ENCODE measurements at regions not wholly inside any gene's neighbourhood (a gene's known extent, or its start where the extent isn't known, plus 50 kb on each side); places are given as distances from the start of the nearest gene placed in this dataset.

- Histone ChIP-seq H3K9ac (ENCODE audit: low read depth, low read length) (no peak overlapping the region), H3K18ac (ENCODE audit: low read depth, low read length) (no peak overlapping the region), H4K5ac (ENCODE audit: low read depth, low read length) (no peak overlapping the region), H3K27ac (ENCODE audit: insufficient read depth, low read length) (no peak overlapping the region), H3K4ac (ENCODE audit: low read depth, low read length) (no peak overlapping the region), H3K4me3 (ENCODE audit: insufficient read depth, low read depth, low read length) (no peak overlapping the region), H3K79me1 (ENCODE audit: low read depth in 1 of 2, low read length in 2 of 2) (no peaks in the 10 kb centered on the region), H2BK120ac (ENCODE audit: low read depth, low read length) (no peak overlapping the region), H2BK5ac (ENCODE audit: low read depth, low read length, poor library complexity, severe bottlenecking) (no peak overlapping the region), H4K20me1 (ENCODE audit: insufficient read depth, low read length) (no peaks in the 10 kb centered on the region), H3K9me3 (ENCODE audit: control insufficient read depth, insufficient read depth, low read length) (no peaks in the 10 kb centered on the region), H3K4me2 (ENCODE audit: low read depth, low read length) (no peak overlapping the region), H4K91ac (ENCODE audit: insufficient read depth, low read depth, low read length) (no peak overlapping the region), H3K14ac (replicated peaks; ENCODE audit: low read depth, low read length) (no peak overlapping the region), H2BK20ac (ENCODE audit: low read depth, low read length) (no peak overlapping the region), H3K9me1 (ENCODE audit: insufficient read depth, low read length) (no peaks in the 10 kb centered on the region; the same call in 1 of the 2 replicates), H3K36me3 (ENCODE audit: control insufficient read depth, insufficient read depth, low read length) (no peaks in the 10 kb centered on the region), H2BK15ac (ENCODE audit: low read depth, low read length) (no peak overlapping the region), H4K8ac (ENCODE audit: low read depth in 2 of 2, low read length in 2 of 2) (no peak overlapping the region), H2AK9ac (replicated peaks; ENCODE audit: low read depth, low read length, poor library complexity) (no peak overlapping the region), H3K56ac (ENCODE audit: extremely low read depth, insufficient read depth, low read length) (no peak overlapping the region), H2AK5ac (ENCODE audit: low read depth, low read length) (no peak overlapping the region), H3K4me1 (ENCODE audit: control insufficient read depth, insufficient read depth, low read length) (peaks cover 8% of the 10 kb centered on the region), H2AFZ (replicated peaks; ENCODE audit: low read length, poor library complexity) (no peak overlapping the region), H3K23ac (ENCODE audit: low read depth, low read length) (no peak overlapping the region), H3K27me3 (ENCODE audit: control insufficient read depth, insufficient read depth, low read length) (no peaks in the 10 kb centered on the region)
- no CpG with 5 or more reads among the region's 4 CpGs for WGBS, 2 experiments (ENCODE audit: extremely low coverage in 2 of 2, insufficient read length in 1 of 2)
- DNase-seq (no peak), ATAC-seq (ENCODE audit: low read depth) (no peak)
- no peak for TF ChIP-seq CTCF (conservative IDR thresholded peaks at IDR 0.05; ENCODE audit: low read depth, low read length)
- in situ Hi-C loops (cut with MboI; ENCODE audit: low sequenced_read_pairs), result no loop called here
- no TSS peak for BruUV-seq (replicated peaks)
- POLR2A ChIA-PET (ENCODE audit: unreplicated experiment), result no interaction called here
- CTCF ChIA-PET, result interaction anchor here (1.3 kb wide), 1 partner anchor 12 kb away, joined by 4 read pairs; no protein-coding TSS in a partner anchor
- intact Hi-C loops (cut with micrococcal nuclease), result no loop called here
- dilution Hi-C loops (cut with HindIII; ENCODE audit: low sequenced_read_pairs, unreplicated experiment), result no loop called here
Measured at GRCh38 chr18:56001576-56001975, 413.6 kb upstream of the TCF4 start.

Data from IMR-90 (cell line).